Activated CD8-positive, alpha-beta memory T cell treated with anti-CD3 and anti-CD28 coated beads for 36 hours (primary cell): ENCODE measurements at regions not wholly inside any gene's neighbourhood (a gene's known extent, or its start where the extent isn't known, plus 50 kb on each side); places are given as distances from the start of the nearest gene placed in this dataset.
"Not testable (repeated sequence)": the region's sequence is repeated elsewhere in the genome, so short reads cannot be mapped to it uniquely, and the experiment has no call there.

Source experiments
- CTCF ChIA-PET: fragments of 350-600 bp; sonication (Branson Sonifier 250); formaldehyde crosslinking; loops from one replicate; lab custom pipeline; 2021; ENCODE audit warnings: antibody characterized with exemption; lab: Charles Lee
- POLR2A ChIA-PET: fragments of 350-600 bp; sonication (Branson Sonifier 250); formaldehyde crosslinking; loops from one replicate; lab custom pipeline; 2021; ENCODE audit warnings: antibody characterized with exemption; lab: Charles Lee

GRCh38 chr10:30560326-30560725 lies 69.2 kb downstream of the LYZL2 start:
- ChIA-PET POLR2A (no interaction called here), CTCF (no interaction called here)

- CTCF ChIA-PET: no interaction called here
- POLR2A ChIA-PET: interaction anchor here (0.6 kb wide), 1 partner anchor 149 kb away, joined by 3 read pairs; no protein-coding TSS in a partner anchor
Measured at GRCh38 chr10:30559180-30559579, 70.4 kb downstream of the LYZL2 start.

GRCh38 chr10:30558411-30558810 lies 71.1 kb downstream of the LYZL2 start:
- ChIA-PET POLR2A (interaction anchor here (0.6 kb wide), 1 partner anchor 149 kb away, joined by 3 read pairs; no protein-coding TSS in a partner anchor), CTCF (interaction anchor here (0.6 kb wide), 1 partner anchor 25 kb away, joined by 4 read pairs; no protein-coding TSS in a partner anchor)

GRCh38 chr10:30557884-30558283 lies 71.7 kb downstream of the LYZL2 start:
- ChIA-PET CTCF (interaction anchor here (0.6 kb wide), 1 partner anchor 24 kb away, joined by 4 read pairs; no protein-coding TSS in a partner anchor), POLR2A (no interaction called here)

- POLR2A ChIA-PET: no interaction called here
Measured at GRCh38 chr10:30556189-30556588, 73.4 kb downstream of the LYZL2 start.

GRCh38 chr10:30555465-30555864 lies 74.1 kb downstream of the LYZL2 start:
- CTCF ChIA-PET: interaction anchor here (2.1 kb wide), 1 partner anchor 26 kb away, joined by 4 read pairs; no protein-coding TSS in a partner anchor

More at GRCh38 chr10:30556189-30556588, 73.4 kb downstream of the LYZL2 start:
- CTCF ChIA-PET: interaction anchor here (2.1 kb wide), 1 partner anchor 25 kb away, joined by 4 read pairs; no protein-coding TSS in a partner anchor

GRCh38 chr10:30554440-30554825 lies 75.1 kb downstream of the LYZL2 start:
- CTCF ChIA-PET: interaction anchor here (1.6 kb wide), 1 partner anchor 164 kb away, joined by 3 read pairs; no protein-coding TSS in a partner anchor
- POLR2A ChIA-PET: no interaction called here

More at GRCh38 chr10:30555465-30555864, 74.1 kb downstream of the LYZL2 start:
- POLR2A ChIA-PET: no interaction called here

- POLR2A ChIA-PET: no interaction called here
- CTCF ChIA-PET: interaction anchor here (1.6 kb wide), 1 partner anchor 164 kb away, joined by 3 read pairs; no protein-coding TSS in a partner anchor
Measured at GRCh38 chr10:30553626-30554439, 75.7 kb downstream of the LYZL2 start.

- CTCF ChIA-PET: interaction anchor here (1.6 kb wide), 1 partner anchor 163 kb away, joined by 3 read pairs; no protein-coding TSS in a partner anchor
- POLR2A ChIA-PET: no interaction called here
Measured at GRCh38 chr10:30553018-30553625, 76.4 kb downstream of the LYZL2 start.

- ChIA-PET CTCF (no interaction called here), POLR2A (no interaction called here)
Measured at GRCh38 chr10:30550967-30551815, 78.4 kb downstream of the LYZL2 start.

GRCh38 chr10:30549134-30549687 lies 80.3 kb downstream of the LYZL2 start:
- POLR2A ChIA-PET, CTCF ChIA-PET: not testable (repeated sequence)

- POLR2A ChIA-PET: no interaction called here
- CTCF ChIA-PET: interaction anchor here (0.7 kb wide), 2 partner anchors 53 to 537 kb away, joined by 3 to 5 read pairs; no protein-coding TSS in a partner anchor
Measured at GRCh38 chr10:30546511-30546910, 83.0 kb downstream of the LYZL2 start.

- POLR2A ChIA-PET: interaction anchor here (0.7 kb wide), 1 partner anchor 14 kb away, joined by 3 read pairs; no protein-coding TSS in a partner anchor
- CTCF ChIA-PET: interaction anchor here (1.1 kb wide), 1 partner anchor 150 kb away, joined by 4 read pairs; no protein-coding TSS in a partner anchor
Measured at GRCh38 chr10:30542895-30543288, 86.7 kb downstream of the LYZL2 start.

- CTCF ChIA-PET: interaction anchor here (0.6 to 1.1 kb wide), 2 partner anchors 129 to 149 kb away, joined by 3 to 4 read pairs; no protein-coding TSS in a partner anchor
- POLR2A ChIA-PET: no interaction called here
Measured at GRCh38 chr10:30542001-30542894, 87.3 kb downstream of the LYZL2 start.

GRCh38 chr10:30540276-30540675 lies 89.3 kb downstream of the LYZL2 start:
- POLR2A ChIA-PET: no interaction called here
- CTCF ChIA-PET: interaction anchor here (0.6 to 1.4 kb wide), 2 partner anchors 60 to 126 kb away, joined by 3 read pairs; no protein-coding TSS in a partner anchor

GRCh38 chr10:30538086-30538485 lies 91.5 kb downstream of the LYZL2 start:
- CTCF ChIA-PET: interaction anchor here (2.1 kb wide), 1 partner anchor 146 kb away, joined by 8 read pairs; no protein-coding TSS in a partner anchor
- POLR2A ChIA-PET: no interaction called here

- ChIA-PET CTCF (interaction anchor here (2.1 kb wide), 1 partner anchor 145 kb away, joined by 8 read pairs; no protein-coding TSS in a partner anchor), POLR2A (no interaction called here)
Measured at GRCh38 chr10:30537586-30537985, 92.0 kb downstream of the LYZL2 start.
